Neutrophil (primary cell): ENCODE measurements at regions not wholly inside any gene's neighbourhood (a gene's known extent, or its start where the extent isn't known, plus 50 kb on each side); places are given as distances from the start of the nearest gene placed in this dataset.

Source experiments
- H3K27ac ChIP-seq: fragments of 200-600 bp; sonication (generic); 2 replicates; pipeline ENCODE4 v1.5.1; 2016; ENCODE audit warnings: mild to moderate bottlenecking, moderate library complexity
- H3K27me3 ChIP-seq: fragments of 200-600 bp; sonication (generic); 2 replicates; pipeline ENCODE4 v1.6.0; 2016; ENCODE audit warnings: mild to moderate bottlenecking
- H3K36me3 ChIP-seq: fragments of 200-600 bp; sonication (generic); 2 replicates; pipeline ENCODE4 v1.5.1; 2017
- H3K4me1 ChIP-seq, 2 experiments: fragments of 200-600 bp in 1 of 2; sonication (generic) in 1 of 2; 1 replicate in 1 of 2; 2 replicates in 1 of 2; pipeline versions ENCODE4 v1.5.1 to v1.6.1; 2013 to 2016; ENCODE audit warnings: low read depth in 1 of 2, low read length in 1 of 2, mild to moderate bottlenecking in 1 of 2, moderate library complexity in 1 of 2; ENCODE audit not compliant: control insufficient read depth in 1 of 2, insufficient read depth in 1 of 2
- H3K4me3 ChIP-seq, 2 experiments: fragments of 200-600 bp in 1 of 2; sonication (generic) in 1 of 2; 1 replicate in 1 of 2; 2 replicates in 1 of 2; pipeline ENCODE4 v1.5.1; 2013 to 2016; ENCODE audit warnings: low read depth in 1 of 2, low read length in 1 of 2, mild to moderate bottlenecking in 1 of 2, moderate library complexity in 1 of 2
- H3K9me3 ChIP-seq: fragments of 200-600 bp; sonication (generic); 2 replicates; pipeline ENCODE4 v1.5.1; 2016
- CTCF ChIP-seq: fragments of 200-600 bp; sonication (generic); IDR thresholded peaks from 2 replicates; pipeline ENCODE4 v1.5.1; 2016; ENCODE audit warnings: antibody characterized with exemption

GRCh38 chr14:98514016-98514415, 758.0 kb downstream of the BCL11B start:
- Histone ChIP-seq H3K27ac (no peak overlapping the region), H3K36me3 (no peaks in the 10 kb centered on the region), H3K4me1 (no peaks in the 10 kb centered on the region), H3K9me3 (no peaks in the 10 kb centered on the region), H3K4me3 (no peak overlapping the region), H3K27me3 (no peaks in the 10 kb centered on the region)
- TF ChIP-seq CTCF, result no peak

GRCh38 chr14:98536256-98536655, 735.7 kb downstream of the BCL11B start:
- H3K36me3 ChIP-seq, result no peaks in the 10 kb centered on the region
- H3K4me3 ChIP-seq, result no peak overlapping the region

GRCh38 chr14:98542316-98542715, 729.7 kb downstream of the BCL11B start:
- no peaks in the 10 kb centered on the region for H3K9me3 ChIP-seq
- H3K4me1 ChIP-seq, result peaks cover 0 to 21% of the 10 kb centered on the region in 2 experiments
- no peak overlapping the region for H3K4me3 ChIP-seq
- no peaks in the 10 kb centered on the region for H3K36me3 ChIP-seq
- H3K27ac ChIP-seq, result no peak overlapping the region
- TF ChIP-seq CTCF, result no peak
- H3K27me3 ChIP-seq, result no peaks in the 10 kb centered on the region

More at GRCh38 chr14:98536256-98536655, 735.7 kb downstream of the BCL11B start:
- no peaks in the 10 kb centered on the region for H3K9me3 ChIP-seq
- no peak for TF ChIP-seq CTCF
- H3K27me3 ChIP-seq, result no peaks in the 10 kb centered on the region
- no peak overlapping the region for H3K27ac ChIP-seq
- H3K4me1 ChIP-seq, result no peaks in the 10 kb centered on the region

GRCh38 chr14:98543074-98543473, 728.9 kb downstream of the BCL11B start:
- TF ChIP-seq CTCF, result no peak
- peaks cover 0 to 21% of the 10 kb centered on the region in 2 experiments for H3K4me1 ChIP-seq
- no peaks in the 10 kb centered on the region for H3K27me3 ChIP-seq
- H3K9me3 ChIP-seq, result no peaks in the 10 kb centered on the region
- no peak overlapping the region for H3K27ac ChIP-seq
- H3K36me3 ChIP-seq, result no peaks in the 10 kb centered on the region
- no peak overlapping the region for H3K4me3 ChIP-seq

DNA sequence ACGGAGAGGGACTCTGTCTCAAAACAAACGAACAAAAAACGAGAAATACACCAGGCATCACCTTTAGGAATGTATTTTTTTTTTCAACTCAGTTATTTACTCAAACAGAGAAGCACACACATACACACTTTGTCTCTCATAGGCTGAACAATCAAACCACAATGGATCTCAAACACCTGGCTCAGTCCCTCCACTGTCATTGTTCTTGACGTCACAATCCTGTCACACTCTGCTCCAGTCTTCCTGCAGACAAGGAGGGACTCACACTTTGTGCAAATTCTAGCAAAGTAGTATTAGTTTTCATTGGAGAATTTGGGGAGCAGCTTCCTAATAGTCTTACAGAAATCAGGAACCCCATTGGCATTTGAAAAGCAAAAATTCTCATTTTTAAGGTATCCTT, 727.8 kb downstream of the BCL11B start:
- TF ChIP-seq CTCF, result no peak

DNA sequence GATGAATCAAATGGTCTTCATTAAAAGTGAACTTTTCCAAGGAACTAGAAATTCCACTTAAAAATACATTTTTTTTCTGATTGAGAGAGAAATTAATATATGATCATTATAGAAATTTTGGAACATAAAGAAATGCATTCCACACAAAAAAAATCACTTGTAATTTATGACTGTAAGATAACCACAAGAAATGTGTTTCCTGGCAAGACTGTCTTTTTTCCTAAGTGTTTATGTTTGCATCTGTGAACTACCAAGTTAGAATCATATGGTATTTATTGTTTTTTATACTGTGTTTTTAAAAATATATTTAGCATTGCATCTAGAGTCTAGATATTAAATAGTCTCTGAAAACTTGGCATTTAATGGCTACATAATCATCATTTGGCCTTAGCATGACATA, 726.8 kb downstream of the BCL11B start:
- Histone ChIP-seq H3K4me1 (peaks cover 0 to 21% of the 10 kb centered on the region in 2 experiments), H3K9me3 (no peaks in the 10 kb centered on the region), H3K4me3 (no peak overlapping the region), H3K27me3 (no peaks in the 10 kb centered on the region), H3K27ac (no peak overlapping the region), H3K36me3 (no peaks in the 10 kb centered on the region)
- TF ChIP-seq CTCF, result no peak

More for the DNA sequence above, 727.8 kb downstream of the BCL11B start:
- Histone ChIP-seq H3K27ac (no peak overlapping the region), H3K36me3 (no peaks in the 10 kb centered on the region), H3K4me1 (peaks cover 0 to 21% of the 10 kb centered on the region in 2 experiments), H3K27me3 (no peaks in the 10 kb centered on the region), H3K9me3 (no peaks in the 10 kb centered on the region), H3K4me3 (no peak overlapping the region)
